GM12891 (cell line): ENCODE measurements at regions not wholly inside any gene's neighbourhood (a gene's known extent, or its start where the extent isn't known, plus 50 kb on each side); places are given as distances from the start of the nearest gene placed in this dataset.

Source experiments
- DNase-seq: peaks from one replicate; pipeline ENCODE4 v3.0.0; 2011; ENCODE audit warnings: low spot score; ENCODE audit not compliant: insufficient read length
- FAIRE-seq: peaks from 2 replicates; lab custom pipeline; 2011; peaks lifted over from hg19 to GRCh38; lab: Jason Lieb, UNC
- PAX5 ChIP-seq: IDR thresholded peaks from 2 replicates; pipeline ENCODE4 v1.6.1; 2011; ENCODE audit warnings: low read length, moderate library complexity, mild to moderate bottlenecking; ENCODE audit not compliant: insufficient read depth, severe bottlenecking
- POLR2A ChIP-seq: IDR thresholded peaks from 2 replicates; pipeline ENCODE4 v1.6.1; 2011; ENCODE audit warnings: low read depth, low read length, control low read depth
- POLR2AphosphoS5 ChIP-seq: IDR thresholded peaks from 2 replicates; pipeline ENCODE4 v1.6.1; 2011; ENCODE audit warnings: low read depth, low read length, control low read depth
- POU2F2 ChIP-seq: IDR thresholded peaks from 2 replicates; pipeline ENCODE4 v1.6.1; 2011; ENCODE audit warnings: low read depth, mild to moderate bottlenecking, control low read depth, low read length, moderate library complexity
- SPI1 ChIP-seq: IDR thresholded peaks from 2 replicates; pipeline ENCODE4 v1.6.1; 2011; ENCODE audit warnings: low read depth, low read length, control low read depth
- TAF1 ChIP-seq: IDR thresholded peaks from 2 replicates; pipeline ENCODE4 v1.6.1; 2011; ENCODE audit warnings: low read depth, low read length, control low read depth

- FAIRE-seq: no peak
Measured at GRCh38 chr3:6079561-6080179, 781.2 kb upstream of the GRM7 start.

GRCh38 chr3:6088433-6088832, 772.5 kb upstream of the GRM7 start:
- no peak for TF ChIP-seq TAF1
- TF ChIP-seq POU2F2: no peak
- TF ChIP-seq POLR2AphosphoS5: no peak
- TF ChIP-seq SPI1: no peak
- no peak for TF ChIP-seq PAX5
- DNase-seq (no peak), FAIRE-seq (no peak)

More at GRCh38 chr3:6079561-6080179, 781.2 kb upstream of the GRM7 start:
- DNase-seq: no peak
- TF ChIP-seq POLR2AphosphoS5 (no peak), POU2F2 (no peak), SPI1 (no peak), TAF1 (no peak), POLR2A (no peak), PAX5 (no peak)

DNA sequence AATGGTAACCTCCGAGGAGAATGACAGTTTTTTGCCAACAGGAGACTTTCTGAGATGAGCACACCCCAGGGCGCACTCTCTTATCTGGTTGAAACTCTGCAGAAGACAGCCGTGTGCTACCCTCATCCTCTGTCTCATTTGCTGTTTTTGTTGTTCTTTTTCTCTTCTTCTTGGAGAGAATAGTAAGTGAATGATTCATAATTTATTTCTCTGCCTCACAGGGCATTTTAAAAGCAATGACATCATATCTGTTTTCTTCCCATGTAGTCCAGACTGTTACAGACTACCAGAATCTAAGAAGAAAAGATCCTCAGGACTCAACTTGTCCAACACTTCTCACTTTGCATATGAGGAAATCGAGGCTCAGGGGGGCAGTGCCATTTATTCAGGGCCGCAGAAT, 771.1 kb upstream of the GRM7 start:
- TF ChIP-seq PAX5 (no peak), POLR2A (no peak), POLR2AphosphoS5 (no peak), POU2F2 (no peak), TAF1 (no peak), SPI1 (no peak)
- FAIRE-seq (no peak), DNase-seq (no peak)

- DNase-seq: no peak
- FAIRE-seq: no peak
Measured at GRCh38 chr3:6091262-6091661, 769.7 kb upstream of the GRM7 start.

GRCh38 chr3:6095006-6095405, 765.9 kb upstream of the GRM7 start:
- FAIRE-seq: no peak
- TF ChIP-seq POLR2A: no peak
- no peak for TF ChIP-seq TAF1
- TF ChIP-seq PAX5: no peak
- TF ChIP-seq POU2F2: no peak
- TF ChIP-seq POLR2AphosphoS5: no peak
- TF ChIP-seq SPI1: no peak
- DNase-seq: no peak

More at GRCh38 chr3:6091262-6091661, 769.7 kb upstream of the GRM7 start:
- no peak for TF ChIP-seq POLR2AphosphoS5
- no peak for TF ChIP-seq TAF1
- no peak for TF ChIP-seq POU2F2
- TF ChIP-seq SPI1: no peak
- no peak for TF ChIP-seq POLR2A
- TF ChIP-seq PAX5: no peak

- FAIRE-seq: no peak
- TF ChIP-seq TAF1: no peak
- no peak for TF ChIP-seq POLR2A
- TF ChIP-seq PAX5: no peak
- TF ChIP-seq POLR2AphosphoS5: no peak
- no peak for TF ChIP-seq POU2F2
- TF ChIP-seq SPI1: no peak
Measured at GRCh38 chr3:6097021-6097420, 763.9 kb upstream of the GRM7 start.

DNA sequence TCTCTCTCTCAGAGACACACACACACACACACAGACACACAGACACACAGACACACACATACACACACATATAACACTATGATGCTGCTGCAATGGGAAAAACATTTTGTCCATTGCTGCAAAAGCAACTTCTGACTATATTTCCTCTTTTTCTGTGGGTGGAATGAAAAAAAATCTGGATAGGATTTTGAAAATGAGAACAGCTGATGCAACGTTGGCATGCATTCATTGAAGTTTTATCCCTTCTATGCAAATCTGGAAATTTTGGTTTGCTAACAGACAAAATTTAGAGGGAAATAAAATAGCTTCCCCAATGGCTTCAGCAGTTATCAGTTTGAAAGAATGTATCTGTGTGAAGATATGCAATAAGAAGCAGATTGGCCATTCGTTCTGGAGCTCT, 763.4 kb upstream of the GRM7 start:
- TF ChIP-seq POLR2A: no peak
- TF ChIP-seq TAF1: no peak
- TF ChIP-seq POLR2AphosphoS5: no peak
- TF ChIP-seq PAX5: no peak
- TF ChIP-seq SPI1: no peak
- DNase-seq (no peak), FAIRE-seq (no peak)

More at GRCh38 chr3:6097021-6097420, 763.9 kb upstream of the GRM7 start:
- no peak for DNase-seq

- FAIRE-seq: no peak
- TF ChIP-seq POU2F2 (no peak), TAF1 (no peak), POLR2A (no peak), PAX5 (no peak), SPI1 (no peak), POLR2AphosphoS5 (no peak)
Measured at GRCh38 chr3:6098516-6099157, 762.3 kb upstream of the GRM7 start.

GRCh38 chr3:6099458-6100075, 761.3 kb upstream of the GRM7 start:
- no peak for TF ChIP-seq POLR2AphosphoS5
- no peak for TF ChIP-seq POLR2A
- TF ChIP-seq SPI1: no peak
- TF ChIP-seq TAF1: no peak
- no peak for TF ChIP-seq POU2F2
- TF ChIP-seq PAX5: no peak
- FAIRE-seq (no peak), DNase-seq (no peak)

More at GRCh38 chr3:6098516-6099157, 762.3 kb upstream of the GRM7 start:
- DNase-seq: no peak

- TF ChIP-seq POU2F2: no peak
- DNase-seq (no peak), FAIRE-seq (no peak)
Measured at GRCh38 chr3:6105187-6105586, 755.7 kb upstream of the GRM7 start.
